Gastrocnemius medialis (tissue), 4 donors: ENCODE measurements at regions not wholly inside any gene's neighbourhood (a gene's known extent, or its start where the extent isn't known, plus 50 kb on each side); places are given as distances from the start of the nearest gene placed in this dataset.

ENCODE experiments used
- POLR2A ChIP-seq, 2 donors: fragments of 450-650 bp; IDR thresholded peaks; one replicate each; pipeline ENCODE4 v1.6.1; 2017; ENCODE audit warnings: antibody characterized with exemption in 2 of 2, mild to moderate bottlenecking in 2 of 2, moderate library complexity in 2 of 2
- TF ChIP-seq, protein P1 (sequence below), 5 experiments: fragments of 450-650 bp in 3 of 5; fragments of 200-600 bp in 2 of 5; sonication (generic) in 2 of 5; IDR thresholded peaks in 4 of 5; conservative IDR thresholded peaks in 1 of 5; 1 replicate in 4 of 5; 2 replicates in 1 of 5; pipeline ENCODE4 v1.5.1; 2016 to 2019; ENCODE audit warnings: antibody characterized with exemption in 5 of 5, mild to moderate bottlenecking in 3 of 5, moderate library complexity in 3 of 5

DNA sequence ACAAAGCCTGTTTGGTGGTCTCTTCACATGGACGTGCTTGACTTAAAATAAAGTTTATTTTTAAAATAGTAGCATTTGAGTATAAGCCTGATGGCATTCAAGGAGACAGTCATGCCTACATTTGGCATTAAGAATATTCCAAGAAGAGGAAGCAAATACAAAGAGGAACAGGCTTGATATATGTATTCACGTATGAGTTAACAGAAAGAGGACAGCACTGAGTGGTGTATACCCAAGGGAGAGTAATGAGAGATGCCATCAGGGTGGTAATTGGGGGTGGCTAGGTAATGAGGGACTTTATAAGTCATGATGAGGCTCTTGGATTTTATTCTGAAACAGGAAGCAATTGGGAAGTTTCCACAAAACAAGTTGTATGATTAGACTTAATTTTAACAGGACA, 363.3 kb downstream of the SEMA3D start:
- TF ChIP-seq POLR2A (IDR thresholded peaks at IDR 0.05) = no peak
- TF ChIP-seq, protein P1, sequence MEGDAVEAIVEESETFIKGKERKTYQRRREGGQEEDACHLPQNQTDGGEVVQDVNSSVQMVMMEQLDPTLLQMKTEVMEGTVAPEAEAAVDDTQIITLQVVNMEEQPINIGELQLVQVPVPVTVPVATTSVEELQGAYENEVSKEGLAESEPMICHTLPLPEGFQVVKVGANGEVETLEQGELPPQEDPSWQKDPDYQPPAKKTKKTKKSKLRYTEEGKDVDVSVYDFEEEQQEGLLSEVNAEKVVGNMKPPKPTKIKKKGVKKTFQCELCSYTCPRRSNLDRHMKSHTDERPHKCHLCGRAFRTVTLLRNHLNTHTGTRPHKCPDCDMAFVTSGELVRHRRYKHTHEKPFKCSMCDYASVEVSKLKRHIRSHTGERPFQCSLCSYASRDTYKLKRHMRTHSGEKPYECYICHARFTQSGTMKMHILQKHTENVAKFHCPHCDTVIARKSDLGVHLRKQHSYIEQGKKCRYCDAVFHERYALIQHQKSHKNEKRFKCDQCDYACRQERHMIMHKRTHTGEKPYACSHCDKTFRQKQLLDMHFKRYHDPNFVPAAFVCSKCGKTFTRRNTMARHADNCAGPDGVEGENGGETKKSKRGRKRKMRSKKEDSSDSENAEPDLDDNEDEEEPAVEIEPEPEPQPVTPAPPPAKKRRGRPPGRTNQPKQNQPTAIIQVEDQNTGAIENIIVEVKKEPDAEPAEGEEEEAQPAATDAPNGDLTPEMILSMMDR (IDR thresholded peaks at IDR 0.05 in 4 of 5, conservative IDR thresholded peaks at IDR 0.05 in 1 of 5) = no peak
